HUDEP-2 (cell line): ENCODE measurements at regions not wholly inside any gene's neighbourhood (a gene's known extent, or its start where the extent isn't known, plus 50 kb on each side); places are given as distances from the start of the nearest gene placed in this dataset.

Source experiments
- DNase-seq, 76 experiments: peaks; one replicate each; lab custom pipeline; 2025; ENCODE audit not compliant: unreplicated experiment in 76 of 76; lab: John Stamatoyannopoulos, UW

DNA sequence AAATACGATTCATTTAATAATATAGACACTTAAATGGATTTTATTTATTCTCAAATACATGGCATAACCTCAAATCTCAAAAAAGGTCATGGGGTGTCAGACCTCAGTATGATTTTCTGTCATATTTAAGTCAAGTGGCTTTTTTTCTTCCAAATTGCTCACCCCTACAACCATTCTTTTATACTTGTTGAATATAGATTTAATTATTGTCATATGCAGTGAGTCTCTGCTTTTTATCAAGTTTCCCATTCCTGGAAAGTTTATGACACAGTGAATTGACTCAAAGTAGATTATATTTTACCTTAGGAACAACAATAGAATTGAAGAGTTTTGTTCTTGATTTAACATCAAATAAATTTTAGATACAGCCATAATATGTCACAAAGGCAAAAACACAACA is 59.5 kb upstream of the IRF2BP2 start:
- DNase-seq: no peak

DNA sequence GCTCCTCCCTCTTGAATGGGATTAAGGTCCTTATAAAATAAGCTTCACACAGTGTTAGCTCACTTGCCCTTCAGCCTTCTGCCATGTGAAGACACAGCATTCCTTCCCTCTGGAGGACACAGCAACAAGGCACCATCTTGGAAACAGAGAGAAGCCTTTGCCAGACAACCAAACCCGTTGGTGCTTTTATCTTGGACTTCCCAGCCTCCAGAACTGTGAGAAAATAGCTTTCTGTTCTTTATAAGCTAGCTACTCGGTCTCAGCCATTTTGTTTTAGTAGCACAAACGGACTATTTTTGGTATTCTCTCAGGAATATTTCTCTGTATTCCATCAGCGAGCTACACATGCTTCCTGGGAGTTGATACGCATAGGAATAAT is 58.6 kb upstream of the IRF2BP2 start:
- DNase-seq: no peak

DNA sequence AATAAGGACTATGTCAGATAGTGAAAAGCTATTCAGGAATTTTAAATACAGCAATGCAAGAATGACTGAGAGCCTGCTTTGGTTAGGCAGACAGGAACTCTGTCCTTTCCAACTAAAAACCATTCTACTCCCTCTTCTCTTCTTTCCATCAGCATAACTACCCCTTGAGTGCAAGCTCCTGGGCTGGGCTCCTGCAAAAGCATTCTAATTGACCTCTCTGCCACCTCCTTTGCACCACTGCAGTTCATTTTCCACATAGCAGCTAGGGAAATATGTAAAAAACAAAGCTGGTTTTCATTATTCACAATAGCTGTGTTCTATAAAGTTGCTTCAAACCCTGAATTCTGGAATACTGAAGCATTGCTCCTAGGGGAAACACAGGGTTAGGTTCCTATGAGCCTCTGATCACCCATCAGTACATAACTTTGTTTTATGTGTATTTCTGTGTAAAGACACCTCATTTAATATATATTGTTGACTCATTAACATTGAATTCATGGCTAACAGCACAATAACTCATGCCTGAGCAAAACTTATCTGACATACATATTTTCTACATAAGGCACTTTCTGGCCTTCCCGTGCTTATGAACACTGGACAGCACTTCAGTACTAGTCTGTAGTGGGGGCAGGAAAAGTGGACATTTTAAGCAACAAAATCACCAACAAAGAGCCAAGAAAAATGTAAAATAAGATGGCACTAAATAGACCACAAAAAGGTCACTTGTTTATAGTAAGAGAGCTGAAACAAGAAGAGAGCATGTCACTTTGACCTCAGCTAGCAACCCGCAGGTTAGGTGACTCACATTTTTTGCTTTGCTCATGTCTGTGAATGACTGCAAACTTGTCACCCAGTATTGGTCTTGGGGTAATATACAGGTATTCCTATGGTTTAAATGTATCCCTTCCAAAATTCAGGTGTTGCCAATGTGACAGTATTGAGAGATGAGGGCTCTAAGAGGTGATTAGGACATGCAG is 57.9 kb upstream of the IRF2BP2 start:
- no peak for DNase-seq

DNA sequence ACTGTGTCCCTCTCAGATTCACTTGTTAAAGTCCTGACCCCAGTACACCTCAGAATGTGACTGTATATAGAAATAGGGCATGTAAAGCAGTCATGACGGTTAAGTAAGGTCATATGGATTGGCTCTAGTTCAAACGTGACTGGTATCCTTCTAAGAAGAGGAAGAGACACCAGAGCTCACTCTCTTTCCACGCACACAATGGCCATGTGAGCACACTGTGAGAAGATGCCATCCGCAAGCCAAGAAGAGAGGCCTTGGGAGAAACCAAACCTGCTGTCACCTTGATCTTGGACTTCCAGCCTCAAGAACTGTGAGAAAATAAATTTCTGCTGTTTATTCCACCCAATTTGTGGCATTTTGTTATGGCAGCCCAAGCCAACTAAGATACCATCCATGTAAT is 56.8 kb upstream of the IRF2BP2 start:
- DNase-seq: no peak

DNA sequence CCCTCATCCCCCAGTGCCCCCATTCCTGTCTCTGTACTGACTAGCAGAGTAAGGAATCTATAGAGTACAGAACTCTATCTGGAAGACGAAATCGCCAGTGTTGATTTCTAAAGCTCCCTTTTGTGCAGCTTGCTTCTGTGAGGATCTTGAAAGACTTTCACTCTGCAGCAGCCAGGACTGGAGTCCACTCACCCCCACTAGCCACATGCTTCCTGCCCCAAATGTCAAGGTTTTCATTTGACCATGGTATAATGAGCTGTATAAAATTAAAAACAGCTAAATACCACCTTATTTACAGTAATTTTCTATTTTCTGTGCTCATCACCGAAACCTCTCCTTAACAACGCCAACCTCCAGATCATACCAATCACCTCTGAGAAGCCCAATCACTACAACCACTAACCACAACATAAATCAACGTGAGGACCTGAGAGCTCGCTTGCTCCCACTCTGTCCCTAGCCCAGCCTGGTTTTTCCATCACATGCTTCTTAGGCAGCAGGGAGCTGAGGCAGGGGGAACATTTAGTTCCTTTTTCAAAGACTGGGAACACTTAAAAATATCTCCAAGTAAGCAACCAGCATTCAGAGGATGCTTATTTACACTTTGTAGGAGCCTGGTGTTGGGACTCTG is 56.1 kb upstream of the IRF2BP2 start:
- DNase-seq: no peak

DNA sequence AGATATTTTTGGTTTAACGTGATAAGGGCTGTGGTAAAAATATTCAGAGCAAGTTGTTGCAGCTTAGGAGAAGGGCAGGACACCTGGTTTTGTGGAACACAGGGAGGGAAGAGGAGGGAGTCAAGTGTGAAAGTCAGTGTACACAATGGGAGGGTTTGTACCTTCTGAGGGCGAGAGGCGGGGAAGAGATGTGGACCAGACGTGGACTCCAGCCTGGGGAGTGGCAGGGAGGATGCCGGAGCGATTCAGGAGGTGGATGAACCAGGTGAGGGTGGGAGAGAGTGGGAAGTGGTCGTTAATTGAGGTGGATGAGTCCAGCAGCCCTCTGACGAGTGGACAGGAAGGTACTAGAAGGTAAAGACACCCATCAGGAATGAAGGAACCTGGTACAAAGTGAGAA is 52.2 kb upstream of the IRF2BP2 start:
- no peak for DNase-seq

DNA sequence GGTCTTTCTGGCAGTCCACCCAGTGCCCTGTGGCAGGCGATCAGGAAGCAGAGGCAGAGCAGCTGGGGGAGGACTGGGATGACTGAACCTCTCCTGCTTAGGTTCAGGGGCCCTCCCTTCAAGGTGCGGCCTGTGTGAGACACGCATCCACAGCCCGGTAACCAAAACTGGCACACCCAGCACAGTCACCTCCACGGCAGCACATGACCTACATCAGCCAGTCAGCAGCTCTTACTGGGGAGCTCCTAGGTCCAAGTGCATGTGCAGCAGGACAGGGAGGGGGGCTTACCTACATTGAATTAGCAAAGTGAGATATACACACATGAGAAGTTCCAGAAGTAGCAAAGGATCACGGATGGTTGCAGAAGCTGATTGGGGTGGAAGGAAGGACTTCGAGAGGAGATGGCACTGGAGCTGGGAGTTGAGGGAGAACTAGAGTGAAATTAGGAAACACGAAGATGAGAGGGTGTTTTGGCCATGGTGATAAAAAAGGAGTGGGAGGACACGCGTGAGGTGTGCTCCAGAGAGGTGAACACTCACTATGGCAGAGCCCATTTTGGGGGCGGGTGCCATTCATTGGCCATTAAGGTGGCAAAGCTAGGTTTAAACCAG is 51.4 kb upstream of the IRF2BP2 start:
- DNase-seq: no peak

DNA sequence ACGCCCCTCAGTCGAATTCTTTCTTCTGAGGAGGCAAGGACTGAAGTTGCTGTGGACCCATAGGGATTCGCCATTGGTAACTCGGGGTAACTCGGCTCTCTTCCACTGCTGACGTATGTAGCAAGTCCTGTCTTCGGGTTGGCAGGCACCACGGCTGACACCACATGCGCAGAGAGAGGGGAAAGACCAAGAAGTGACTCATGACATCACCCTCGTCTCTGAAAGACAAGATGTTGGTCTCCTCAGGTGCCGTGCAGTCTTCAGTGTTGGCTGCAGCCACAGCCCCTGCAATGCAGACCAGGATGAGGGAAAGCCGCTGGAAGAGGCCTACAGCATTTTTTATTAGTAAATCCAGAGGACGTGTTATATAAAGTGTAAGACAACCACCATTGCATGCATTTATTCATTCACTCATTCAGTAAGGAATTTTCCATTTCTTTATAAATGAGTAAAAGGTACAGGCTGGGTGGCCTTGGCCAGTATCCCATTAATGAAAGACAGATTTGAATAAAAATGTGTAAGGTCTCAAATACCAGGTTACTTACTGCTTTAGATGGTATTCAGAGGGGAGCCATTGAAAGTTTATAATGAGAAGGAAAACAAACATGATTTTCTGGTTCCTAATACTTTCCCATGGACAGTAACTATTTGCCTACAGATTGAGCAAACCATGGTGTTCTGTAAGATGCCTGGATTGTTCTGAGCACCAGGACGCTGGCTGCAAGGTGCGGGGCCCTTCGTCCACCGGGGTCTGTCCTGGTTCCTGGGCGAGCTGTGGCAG is 50.7 kb upstream of the IRF2BP2 start:
- no peak for DNase-seq
